NCI-H1048 (cell line): ENCODE measurements at regions not wholly inside any gene's neighbourhood (a gene's known extent, or its start where the extent isn't known, plus 50 kb on each side); places are given as distances from the start of the nearest gene placed in this dataset.

Experiments used
- DNase-seq: peaks from one replicate; lab custom pipeline; 2025; lab: John Stamatoyannopoulos, UW

- no peak for DNase-seq
Measured at GRCh38 chr6:141158740-141159139, 974.0 kb upstream of the GJE1 start.

GRCh38 chr6:141153563-141153962 lies 979.2 kb upstream of the GJE1 start:
- DNase-seq = no peak

- no peak for DNase-seq
Measured at GRCh38 chr6:141152951-141153350, 979.8 kb upstream of the GJE1 start.

DNA sequence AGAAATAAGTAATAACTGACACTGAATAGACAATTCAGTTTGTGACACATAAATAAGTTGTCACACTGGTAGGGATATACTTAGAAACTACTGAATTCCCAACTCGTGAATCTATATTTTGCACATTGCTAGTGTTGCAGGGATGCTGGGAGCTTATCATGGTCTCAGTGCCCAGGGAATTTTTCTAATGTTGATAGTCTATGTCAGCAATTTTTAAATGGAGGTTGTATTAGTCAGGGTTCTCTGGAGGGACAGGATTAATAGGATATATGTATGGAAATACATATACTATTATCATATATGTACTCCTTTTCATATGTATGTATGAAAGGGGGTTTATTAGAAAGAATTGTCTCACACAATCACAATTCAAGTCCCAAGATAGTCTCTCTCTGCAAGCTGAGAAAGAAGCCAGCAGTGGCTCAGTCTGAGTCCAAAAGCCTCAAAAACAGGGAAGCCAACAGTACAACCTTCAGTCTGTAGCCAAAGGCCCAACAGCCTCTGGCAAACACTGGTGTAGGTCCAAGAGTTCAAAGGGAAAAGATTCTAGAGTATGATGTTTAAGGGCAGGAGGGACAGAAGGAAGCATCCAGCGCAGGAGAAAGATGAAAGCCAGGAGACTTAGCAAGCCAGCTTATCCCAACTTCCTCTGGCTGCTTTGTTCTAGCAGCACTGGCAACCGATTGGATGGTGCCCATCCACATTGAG lies 980.9 kb upstream of the GJE1 start:
- no peak for DNase-seq

GRCh38 chr6:141141870-141142269 lies 990.9 kb upstream of the GJE1 start:
- DNase-seq = no peak

DNA sequence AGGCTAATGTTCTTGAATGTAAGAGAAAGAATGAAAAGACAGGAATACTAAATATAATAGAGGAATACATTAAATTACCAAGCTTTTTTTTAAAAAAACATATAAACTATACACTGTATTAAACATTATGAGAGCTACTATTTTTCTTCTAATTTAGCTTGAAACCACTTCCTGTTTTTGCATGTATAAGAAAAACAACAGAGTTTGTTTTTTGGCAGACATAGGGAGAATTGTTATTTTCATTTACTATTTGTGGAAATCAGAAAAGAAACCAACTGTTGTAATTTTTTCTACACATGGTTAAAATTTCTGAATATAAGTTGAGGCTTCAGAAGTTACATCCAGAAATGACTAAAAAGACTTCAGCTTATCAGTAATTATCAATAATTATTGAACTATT lies 991.8 kb upstream of the GJE1 start:
- no peak for DNase-seq

- DNase-seq = no peak
Measured at GRCh38 chr6:141139461-141139860, 993.3 kb upstream of the GJE1 start.

DNA sequence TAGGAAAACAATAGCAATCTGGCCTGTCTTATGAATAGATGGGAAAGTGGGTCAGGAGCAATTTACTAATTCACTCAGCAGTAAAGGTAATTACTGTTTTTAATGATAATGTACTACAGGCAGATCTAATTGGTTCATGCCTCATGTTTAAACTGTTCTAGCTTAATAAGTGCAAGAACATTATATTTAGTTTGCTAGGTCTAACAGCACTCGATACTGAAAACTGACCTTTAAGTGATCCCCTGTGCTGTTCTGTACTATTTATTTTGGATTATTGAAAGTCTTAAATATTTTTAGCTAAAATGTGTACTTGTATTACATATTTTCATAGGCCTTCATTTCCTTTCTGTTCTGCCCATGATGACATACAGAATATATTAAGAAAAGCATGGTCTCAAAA lies 998.0 kb upstream of the GJE1 start:
- DNase-seq = no peak

DNA sequence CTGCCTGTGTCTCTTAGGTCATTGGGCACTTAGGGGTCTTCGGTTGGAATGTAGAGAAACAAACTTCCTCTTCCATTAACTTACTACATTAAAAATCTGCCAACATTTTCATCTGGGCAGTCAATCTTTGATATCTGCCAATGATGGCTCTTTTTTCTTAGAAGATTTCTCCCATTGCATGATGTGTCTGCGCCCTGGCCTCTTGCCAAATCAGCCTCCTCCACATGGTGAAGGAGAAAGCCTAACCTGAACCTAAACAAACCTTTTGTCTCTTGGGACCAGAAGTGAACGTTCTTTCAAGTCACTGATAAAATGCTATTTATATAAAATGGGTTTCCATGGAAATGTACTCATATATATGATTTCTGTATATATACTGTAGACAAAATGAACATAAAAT lies 998.9 kb upstream of the GJE1 start:
- DNase-seq = no peak

GRCh38 chr6:141133346-141133745 lies 999.4 kb upstream of the GJE1 start:
- DNase-seq = no peak

DNA sequence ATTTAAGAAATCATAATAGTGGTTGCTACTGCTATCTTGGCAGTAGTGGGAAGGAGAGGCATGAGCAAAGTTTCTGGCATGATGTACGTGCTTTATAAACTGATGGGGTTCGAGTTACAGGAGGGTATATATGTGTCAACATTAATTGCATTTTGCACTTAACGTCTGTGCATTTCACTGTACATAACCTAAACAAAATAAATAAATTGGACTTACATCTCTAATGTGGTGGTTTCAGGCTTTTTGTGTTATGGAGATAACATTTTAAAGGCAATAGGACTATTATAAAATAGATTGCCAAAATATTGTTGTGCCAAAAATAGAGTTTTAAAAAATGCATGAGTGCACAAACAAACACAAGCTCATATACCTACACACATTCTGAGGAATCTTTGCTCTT lies 1001.1 kb upstream of the GJE1 start:
- DNase-seq = no peak

GRCh38 chr6:141123497-141123896 lies 1009.2 kb upstream of the GJE1 start:
- no peak for DNase-seq

DNA sequence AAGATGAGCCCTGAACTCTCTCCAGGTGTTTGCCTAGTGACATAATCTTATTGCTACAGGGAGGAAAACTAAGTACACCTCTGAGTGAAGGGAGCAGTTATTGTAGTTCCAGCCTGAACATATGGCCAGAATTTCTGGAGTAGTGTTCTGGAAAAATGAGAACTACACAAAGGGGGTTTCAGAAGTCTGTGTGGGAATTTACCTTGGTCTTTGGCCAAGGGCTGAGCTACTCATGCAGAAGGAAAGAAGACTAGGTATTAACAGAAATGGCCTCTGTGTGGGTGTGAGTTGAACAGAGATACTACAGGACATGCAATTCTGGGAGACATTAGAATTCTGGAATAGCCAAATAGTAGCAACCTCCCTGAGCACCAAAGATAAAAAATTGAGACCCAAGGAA lies 1009.7 kb upstream of the GJE1 start:
- no peak for DNase-seq

DNA sequence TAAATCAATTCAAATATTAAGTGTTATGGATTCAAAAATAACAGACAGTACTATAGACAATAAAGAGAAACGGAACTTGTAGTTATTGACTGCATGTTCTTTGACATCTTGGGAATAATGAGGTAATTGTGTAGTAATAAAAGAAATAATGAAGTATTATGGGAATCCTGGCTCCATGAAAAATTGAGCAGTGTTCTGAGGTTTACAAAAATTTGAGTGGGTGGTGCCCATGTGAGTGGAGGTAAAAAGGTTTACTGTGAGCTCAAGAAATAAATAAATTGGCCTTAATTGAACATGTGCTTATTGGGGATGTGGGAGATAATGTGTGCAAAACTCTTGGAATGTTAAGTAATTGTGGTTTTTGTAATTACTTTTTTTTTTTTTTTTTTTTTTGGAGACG lies 1013.7 kb upstream of the GJE1 start:
- no peak for DNase-seq

DNA sequence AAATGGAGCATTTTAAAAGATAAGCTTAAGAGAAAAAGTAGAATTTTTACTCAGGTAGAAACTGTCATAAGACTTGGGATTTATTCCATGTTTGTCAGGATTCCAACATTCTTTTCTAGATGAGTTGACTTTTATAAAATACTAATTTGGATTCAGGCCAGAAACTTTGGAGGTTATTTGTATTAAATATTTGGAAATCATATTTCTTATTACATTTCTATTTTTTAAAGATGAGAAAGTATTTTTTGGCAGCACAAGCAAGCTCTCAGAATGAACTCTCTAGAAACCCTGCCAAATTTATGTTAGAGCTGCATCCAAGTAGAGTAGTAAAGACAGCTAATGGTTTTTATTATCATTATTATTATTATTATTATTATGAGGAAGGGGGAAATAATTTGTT lies 1014.9 kb upstream of the GJE1 start:
- DNase-seq = no peak

- no peak for DNase-seq
Measured at GRCh38 chr6:141110481-141110880, 1022.2 kb upstream of the GJE1 start.

DNA sequence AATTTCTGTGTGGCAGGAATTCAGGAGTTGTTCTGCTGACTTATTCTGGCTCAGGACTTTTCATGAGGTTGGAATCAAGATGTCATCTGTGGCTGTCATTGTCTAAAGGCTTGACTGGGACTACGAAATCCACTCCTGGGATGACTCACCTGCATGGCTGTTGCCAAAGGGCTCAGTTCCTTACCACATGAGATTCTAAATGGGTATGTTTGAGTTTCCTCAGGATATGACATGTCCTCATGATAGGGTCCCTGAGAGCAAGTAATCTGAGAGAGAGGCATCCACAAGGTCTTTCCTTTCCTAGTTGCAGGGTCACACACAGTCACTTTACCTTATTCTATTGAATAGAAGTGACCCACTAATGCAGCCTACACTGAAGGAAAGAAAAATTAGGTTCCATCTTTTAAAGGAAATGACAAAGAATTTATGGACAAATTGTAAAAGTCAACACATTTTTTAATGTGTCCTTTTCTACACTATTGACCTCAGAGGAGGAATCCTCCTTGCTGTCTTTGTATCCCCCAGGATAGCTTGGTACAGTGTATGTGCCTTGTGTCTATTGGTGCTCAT lies 1025.0 kb upstream of the GJE1 start:
- DNase-seq = no peak

DNA sequence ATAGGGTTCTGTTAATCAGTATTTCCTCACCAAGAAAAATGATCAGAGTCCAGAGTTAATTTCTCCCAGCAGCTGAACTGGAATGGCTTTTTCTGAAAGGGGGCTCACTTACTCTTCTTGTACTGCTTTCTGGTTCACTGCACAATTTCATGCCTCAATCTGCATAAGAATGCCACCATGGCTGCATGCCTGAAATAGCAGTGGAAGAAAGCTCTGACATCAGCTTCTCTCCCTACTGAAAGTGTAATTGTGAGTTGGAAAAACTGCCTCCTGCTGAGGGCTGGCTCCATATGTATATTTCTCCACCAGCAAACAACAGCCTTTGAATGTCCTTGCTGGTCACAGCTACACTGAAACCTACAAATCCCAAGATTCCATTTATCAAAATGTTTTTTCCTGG lies 1027.2 kb upstream of the GJE1 start:
- DNase-seq = no peak

DNA sequence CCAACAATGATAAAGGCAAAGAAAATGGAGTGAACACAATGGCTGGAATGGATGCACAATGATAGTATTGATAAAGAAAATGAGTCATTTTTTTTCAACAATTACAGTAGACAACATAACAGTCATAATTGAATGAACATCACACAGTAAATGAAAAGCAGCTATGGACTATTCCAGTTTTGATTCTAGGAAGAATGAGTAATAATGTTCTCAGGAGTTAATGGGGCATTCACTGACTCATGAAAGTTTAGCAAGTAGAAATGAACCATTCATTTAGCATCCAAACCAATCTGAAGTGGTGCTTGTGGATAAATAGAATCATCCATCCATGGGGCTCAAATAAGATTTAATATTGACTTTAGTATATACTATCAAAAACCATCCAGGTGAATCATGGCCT lies 1029.5 kb upstream of the GJE1 start:
- DNase-seq = no peak

DNA sequence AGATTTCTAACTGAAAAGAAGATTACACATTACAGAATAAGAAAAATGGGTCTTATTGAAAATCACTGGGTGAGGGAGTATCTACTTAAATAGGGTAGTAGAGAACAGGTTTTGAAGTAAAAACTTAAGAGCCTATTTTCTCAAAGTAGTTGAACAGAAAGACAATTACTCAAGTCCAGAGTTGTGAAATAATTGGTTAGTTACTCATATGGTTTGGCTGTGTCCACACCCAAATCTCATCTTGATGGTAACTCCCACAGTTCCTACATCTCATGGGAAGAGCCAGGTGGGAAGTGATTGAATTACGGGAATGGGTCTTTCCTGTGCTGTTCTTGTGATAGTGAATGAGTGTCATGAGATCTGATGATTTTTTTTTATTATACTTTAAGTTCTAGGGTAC lies 1035.3 kb upstream of the GJE1 start:
- no peak for DNase-seq

- DNase-seq = no peak
Measured at GRCh38 chr6:141095308-141095707, 1037.4 kb upstream of the GJE1 start.

GRCh38 chr6:141088171-141088570 lies 1044.6 kb upstream of the GJE1 start:
- DNase-seq = no peak

DNA sequence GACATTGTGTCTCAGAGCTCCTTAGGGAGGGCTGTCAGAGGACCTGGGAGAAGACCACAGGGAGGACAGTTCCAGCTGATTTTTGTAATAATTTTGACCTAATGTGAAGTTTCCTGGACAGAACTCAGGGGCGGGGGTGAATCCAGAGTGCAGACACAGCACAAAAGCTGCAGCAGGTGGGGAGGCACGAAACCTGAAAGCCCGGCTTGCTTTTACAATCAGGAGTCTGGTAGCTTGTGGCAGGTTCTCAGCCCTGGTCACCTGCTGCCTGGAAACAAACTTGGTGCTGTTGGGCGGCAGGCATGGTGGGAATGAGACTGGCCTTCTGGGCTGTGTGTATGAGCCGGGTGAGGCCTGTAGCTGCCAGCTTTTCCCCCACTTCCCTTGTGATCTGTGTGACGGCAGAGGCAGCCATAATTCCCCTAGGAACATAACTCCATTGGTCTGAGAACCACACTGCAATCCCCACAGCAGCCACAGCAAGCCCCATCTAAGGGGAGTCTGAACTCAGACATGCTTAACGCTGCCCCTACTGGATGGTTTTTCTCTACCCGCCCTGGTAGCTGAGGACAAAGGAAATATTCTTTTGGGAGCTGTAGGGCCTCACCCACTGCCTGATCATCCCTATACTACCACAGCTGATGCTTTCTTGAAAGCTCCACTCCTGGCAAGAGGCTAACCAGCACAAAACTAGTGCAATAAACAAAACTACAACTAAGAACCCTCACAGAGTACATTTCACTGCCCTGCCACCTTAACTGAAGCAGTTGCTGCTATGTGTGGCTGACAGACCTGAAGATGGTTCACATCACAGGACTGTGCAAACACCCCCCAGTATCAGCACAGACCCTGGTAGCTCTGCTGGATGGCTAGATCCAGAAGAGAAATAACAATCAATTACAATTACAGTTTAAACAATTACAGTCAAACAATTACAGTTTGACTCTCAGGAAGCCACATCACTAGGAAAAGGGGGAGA lies 1055.1 kb upstream of the GJE1 start:
- no peak for DNase-seq
